GM12873 (cell line): ENCODE measurements at regions not wholly inside any gene's neighbourhood (a gene's known extent, or its start where the extent isn't known, plus 50 kb on each side); places are given as distances from the start of the nearest gene placed in this dataset.

ENCODE experiments used
- TF ChIP-seq, protein P1 (sequence below): IDR thresholded peaks from 2 replicates; pipeline ENCODE4 v1.5.1; 2012; ENCODE audit warnings: low read depth, mild to moderate bottlenecking, moderate library complexity, low read length, control low read depth; ENCODE audit not compliant: insufficient read depth; ENCODE audit errors: missing control alignments

DNA sequence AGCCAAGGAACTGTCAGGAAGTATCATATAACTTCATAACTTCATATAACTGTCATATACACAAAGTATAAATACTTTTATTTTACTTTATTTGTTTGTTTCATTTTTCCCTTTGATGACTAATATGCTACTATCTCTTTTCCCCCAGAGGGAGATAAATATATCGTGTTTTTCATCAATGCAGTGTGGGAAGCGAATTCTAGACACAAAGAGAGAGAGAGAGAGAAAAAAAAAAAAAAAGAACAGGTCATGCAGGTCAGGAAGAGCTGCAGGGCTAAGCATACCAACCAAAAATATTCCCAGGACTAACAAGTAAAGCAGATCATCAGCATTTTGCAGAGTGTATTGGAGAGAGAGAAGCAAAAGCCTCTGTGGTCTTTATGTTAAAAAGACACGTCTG lies 1849.2 kb downstream of the STIM2 start:
- TF ChIP-seq, protein P1, sequence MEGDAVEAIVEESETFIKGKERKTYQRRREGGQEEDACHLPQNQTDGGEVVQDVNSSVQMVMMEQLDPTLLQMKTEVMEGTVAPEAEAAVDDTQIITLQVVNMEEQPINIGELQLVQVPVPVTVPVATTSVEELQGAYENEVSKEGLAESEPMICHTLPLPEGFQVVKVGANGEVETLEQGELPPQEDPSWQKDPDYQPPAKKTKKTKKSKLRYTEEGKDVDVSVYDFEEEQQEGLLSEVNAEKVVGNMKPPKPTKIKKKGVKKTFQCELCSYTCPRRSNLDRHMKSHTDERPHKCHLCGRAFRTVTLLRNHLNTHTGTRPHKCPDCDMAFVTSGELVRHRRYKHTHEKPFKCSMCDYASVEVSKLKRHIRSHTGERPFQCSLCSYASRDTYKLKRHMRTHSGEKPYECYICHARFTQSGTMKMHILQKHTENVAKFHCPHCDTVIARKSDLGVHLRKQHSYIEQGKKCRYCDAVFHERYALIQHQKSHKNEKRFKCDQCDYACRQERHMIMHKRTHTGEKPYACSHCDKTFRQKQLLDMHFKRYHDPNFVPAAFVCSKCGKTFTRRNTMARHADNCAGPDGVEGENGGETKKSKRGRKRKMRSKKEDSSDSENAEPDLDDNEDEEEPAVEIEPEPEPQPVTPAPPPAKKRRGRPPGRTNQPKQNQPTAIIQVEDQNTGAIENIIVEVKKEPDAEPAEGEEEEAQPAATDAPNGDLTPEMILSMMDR = no peak

DNA sequence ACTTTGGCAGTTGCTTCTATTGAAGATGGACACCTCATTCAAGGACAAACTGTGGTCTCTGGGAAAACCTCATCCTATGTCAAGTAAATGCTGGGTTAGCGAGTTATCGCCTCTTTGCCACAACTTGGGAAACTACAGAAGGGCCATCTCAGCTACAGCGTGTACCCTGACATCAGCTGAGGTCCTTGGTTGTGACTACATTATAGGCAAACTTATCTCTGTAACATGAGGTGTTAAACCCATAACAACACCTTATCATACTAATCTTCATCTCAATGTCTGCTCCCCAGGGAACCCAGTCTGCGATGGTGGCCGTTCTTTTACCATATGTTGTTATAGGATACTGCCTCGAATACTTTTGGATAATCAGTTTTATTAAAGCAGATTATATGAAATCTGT lies 1862.7 kb downstream of the STIM2 start:
- TF ChIP-seq, protein P1 = no peak

DNA sequence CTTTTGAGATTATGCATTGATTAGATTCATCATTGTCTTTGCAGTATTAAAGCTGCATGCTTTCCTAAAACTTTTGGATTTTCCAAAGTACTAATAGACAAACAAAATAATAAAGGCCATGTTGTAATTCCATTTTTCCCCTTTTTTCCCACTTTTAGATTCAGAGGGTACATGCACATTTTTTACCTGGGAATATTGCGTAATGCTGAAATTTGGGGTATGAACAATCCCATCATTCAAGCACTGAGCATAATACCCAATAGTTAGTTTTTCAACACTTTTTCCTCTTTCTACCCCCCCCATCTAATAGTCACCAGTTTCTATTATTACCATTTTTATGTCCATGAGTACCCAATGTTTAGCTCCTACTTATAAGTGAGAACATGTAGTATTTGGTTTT lies 1863.6 kb downstream of the STIM2 start:
- TF ChIP-seq, protein P1 = no peak

DNA sequence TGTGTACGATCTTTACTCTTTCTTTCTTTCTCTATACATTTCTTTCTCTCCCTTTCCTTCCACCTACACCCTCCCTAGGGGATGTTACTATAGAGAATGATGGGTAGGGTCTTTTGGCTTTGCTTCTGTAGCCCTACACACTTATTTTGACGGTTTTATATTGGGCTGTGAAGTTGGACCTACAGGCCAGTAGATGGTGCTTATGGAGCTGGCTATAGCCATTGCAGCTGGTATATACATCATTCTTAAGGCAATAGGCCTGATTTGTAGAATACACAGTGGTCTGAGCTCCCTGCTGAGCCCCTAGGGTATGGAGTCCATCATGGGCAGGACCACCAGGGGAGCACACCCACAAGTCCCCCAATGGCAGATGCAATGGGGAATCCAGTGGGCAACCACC lies 1869.7 kb downstream of the STIM2 start:
- TF ChIP-seq, protein P1 = no peak

DNA sequence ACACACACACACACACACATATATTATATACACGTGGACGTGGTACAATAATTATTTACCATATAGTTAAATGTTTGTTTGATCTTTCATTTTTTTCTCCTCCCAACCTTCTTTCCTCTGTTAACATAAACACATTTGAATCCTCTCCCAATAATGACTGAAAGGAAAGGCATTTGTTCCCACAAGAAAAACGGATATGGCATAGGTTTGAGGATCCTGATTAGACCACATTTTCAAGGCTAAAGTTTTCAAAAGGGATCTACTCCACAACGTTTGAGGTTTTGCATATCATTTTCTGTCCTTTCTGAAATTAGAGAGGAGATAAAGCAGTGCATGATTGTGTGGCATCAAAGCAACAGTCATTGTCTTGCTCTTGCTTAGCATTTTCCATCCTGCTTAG lies 1883.4 kb downstream of the STIM2 start:
- TF ChIP-seq, protein P1 = no peak

DNA sequence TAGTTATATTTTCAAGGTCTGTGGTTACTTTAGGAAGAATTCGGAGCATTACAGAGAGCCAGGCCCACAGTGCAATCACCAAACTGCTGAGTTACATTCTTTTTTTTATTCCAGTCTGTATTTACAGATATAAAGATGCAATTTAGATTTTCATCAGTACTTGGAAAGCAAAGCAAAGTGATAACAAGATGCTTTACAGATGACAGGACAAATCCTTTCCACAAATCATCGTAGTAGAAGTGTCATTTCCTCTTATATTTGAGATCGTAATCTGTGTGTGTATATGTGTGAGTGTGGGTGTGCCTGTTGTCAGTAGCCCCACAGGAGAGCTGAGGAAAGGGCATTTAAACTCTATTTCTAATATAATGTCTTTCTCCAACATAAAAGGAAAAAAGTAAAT lies 1893.7 kb downstream of the STIM2 start:
- TF ChIP-seq, protein P1 = no peak

DNA sequence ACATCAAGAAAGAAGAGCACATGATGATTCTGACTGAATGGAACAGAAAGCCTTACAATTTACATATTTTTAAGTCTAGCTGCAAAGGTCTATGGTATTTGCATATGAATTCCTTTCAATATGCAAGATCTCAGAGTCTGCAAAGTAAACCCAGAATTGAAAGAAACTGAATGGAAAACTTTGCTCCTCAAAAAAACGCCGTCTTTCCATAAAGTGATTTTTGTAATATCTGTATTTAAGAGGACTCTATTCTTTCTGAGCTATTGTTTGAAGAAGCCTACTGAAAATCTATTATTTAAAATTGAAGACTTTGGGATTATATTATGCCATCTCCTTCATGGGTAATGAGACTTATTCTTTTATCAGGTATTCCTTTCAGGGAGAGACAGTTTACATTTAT lies 1894.4 kb downstream of the STIM2 start:
- TF ChIP-seq, protein P1 = no peak
